ENCODE measurements at regions not wholly inside any gene's neighbourhood (a gene's known extent, or its start where the extent isn't known, plus 50 kb on each side); places are given as distances from the start of the nearest gene placed in this dataset.

GRCh38 chrX:38988301-38988700 lies 187.0 kb downstream of the MID1IP1 start:
- Histone ChIP-seq H3K4me2 (ENCODE audit: low read length) (no peak overlapping the region), H3K79me2 (replicated peaks; ENCODE audit: insufficient read depth, low read length) (no peaks in the 10 kb centered on the region), H3K27ac (ENCODE audit: low read length) (no peak overlapping the region), H3K9me3 (ENCODE audit: low read length) (no peaks in the 10 kb centered on the region), H4K20me1 (ENCODE audit: insufficient read depth) (no peaks in the 10 kb centered on the region), H2AFZ (ENCODE audit: low read depth, low read length) (no peak overlapping the region), H3K4me3 (ENCODE audit: low read length) (no peak overlapping the region), H3K9me2 (ENCODE audit: insufficient read depth, low read length) (no peaks in the 10 kb centered on the region), H3F3A (ENCODE audit: insufficient read depth, low read length, poor library complexity, severe bottlenecking) (no peaks in the 10 kb centered on the region), H3K9ac (ENCODE audit: low read length) (no peak overlapping the region), H3K36me3 (ENCODE audit: insufficient read depth, low read length) (no peaks in the 10 kb centered on the region), H3K27me3 (ENCODE audit: insufficient read depth, low read depth, low read length) (no peaks in the 10 kb centered on the region)
- TF ChIP-seq SMC3 (conservative IDR thresholded peaks at IDR 0.05; ENCODE audit: poor library complexity) (no peak), EP300 (conservative IDR thresholded peaks at IDR 0.05; ENCODE audit: poor library complexity, severe bottlenecking) (no peak), MXI1 (conservative IDR thresholded peaks at IDR 0.05; ENCODE audit: poor library complexity, severe bottlenecking) (no peak), REST (IDR thresholded peaks at IDR 0.05; ENCODE audit: borderline replicate concordance) (no peak), POLR2AphosphoS5 (IDR thresholded peaks at IDR 0.05) (no peak), RAD21 (conservative IDR thresholded peaks at IDR 0.05) (no peak), EZH2 (IDR thresholded peaks at IDR 0.05; ENCODE audit: borderline replicate concordance, insufficient read depth, low read length, poor library complexity, severe bottlenecking) (no peak), TAF1 (IDR thresholded peaks at IDR 0.05; ENCODE audit: low read depth) (no peak)

GRCh38 chrX:38989076-38989475 lies 187.8 kb downstream of the MID1IP1 start:
- H4K20me1 ChIP-seq (ENCODE audit: insufficient read depth): no peaks in the 10 kb centered on the region
- no peak overlapping the region for H3K4me2 ChIP-seq (ENCODE audit: low read length)
- H3K27me3 ChIP-seq (ENCODE audit: insufficient read depth, low read depth, low read length): no peaks in the 10 kb centered on the region
- H3K9me3 ChIP-seq (ENCODE audit: low read length): no peaks in the 10 kb centered on the region
- H3K79me2 ChIP-seq (replicated peaks; ENCODE audit: insufficient read depth, low read length): no peaks in the 10 kb centered on the region
- no peak overlapping the region for H3K27ac ChIP-seq (ENCODE audit: low read length)
- H3K36me3 ChIP-seq (ENCODE audit: insufficient read depth, low read length): no peaks in the 10 kb centered on the region
- no peaks in the 10 kb centered on the region for H3K9me2 ChIP-seq (ENCODE audit: insufficient read depth, low read length)
- no peak overlapping the region for H3K9ac ChIP-seq (ENCODE audit: low read length)
- no peak overlapping the region for H2AFZ ChIP-seq (ENCODE audit: low read depth, low read length)
- no peak for TF ChIP-seq EZH2 (IDR thresholded peaks at IDR 0.05; ENCODE audit: borderline replicate concordance, insufficient read depth, low read length, poor library complexity, severe bottlenecking)
- TF ChIP-seq TAF1 (IDR thresholded peaks at IDR 0.05; ENCODE audit: low read depth): no peak
- no peak for TF ChIP-seq MXI1 (conservative IDR thresholded peaks at IDR 0.05; ENCODE audit: poor library complexity, severe bottlenecking)
- TF ChIP-seq CTCF (IDR thresholded peaks at IDR 0.05; ENCODE audit: poor library complexity, severe bottlenecking): no peak
- no peak for TF ChIP-seq RAD21 (conservative IDR thresholded peaks at IDR 0.05)
- no peak for TF ChIP-seq EP300 (conservative IDR thresholded peaks at IDR 0.05; ENCODE audit: poor library complexity, severe bottlenecking)
- no peak for TF ChIP-seq SMC3 (conservative IDR thresholded peaks at IDR 0.05; ENCODE audit: poor library complexity)
- TF ChIP-seq POLR2AphosphoS5 (IDR thresholded peaks at IDR 0.05): no peak
- TF ChIP-seq REST (IDR thresholded peaks at IDR 0.05; ENCODE audit: borderline replicate concordance): no peak
- no peak overlapping the region for H3K4me3 ChIP-seq (ENCODE audit: low read length)
- H3F3A ChIP-seq (ENCODE audit: insufficient read depth, low read length, poor library complexity, severe bottlenecking): no peaks in the 10 kb centered on the region
